ENCODE measurements at regions not wholly inside any gene's neighbourhood (a gene's known extent, or its start where the extent isn't known, plus 50 kb on each side); places are given as distances from the start of the nearest gene placed in this dataset.

GRCh38 chr18:38284972-38285371, 719.4 kb upstream of the CELF4 start:
- Mint-ChIP-seq H3K4me1 (ENCODE audit: low read depth) (no peaks in the 10 kb centered on the region), H3K27me3 (ENCODE audit: low read depth) (no peaks in the 10 kb centered on the region), H3K9me3 (ENCODE audit: insufficient read depth) (no peaks in the 10 kb centered on the region), H3K27ac (no peak overlapping the region), H3K4me3 (no peak overlapping the region), H3K36me3 (ENCODE audit: low read depth) (no peaks in the 10 kb centered on the region)
- ChIA-PET POLR2A (no interaction called here), CTCF (no interaction called here)
- ATAC-seq (no peak), DNase-seq (no peak)

GRCh38 chr18:38263066-38263465, 697.5 kb upstream of the CELF4 start:
- POLR2A ChIA-PET: no interaction called here
- H3K4me3 Mint-ChIP-seq: no peak overlapping the region

GRCh38 chr18:38262661-38263060, 697.1 kb upstream of the CELF4 start:
- Mint-ChIP-seq H3K27ac (no peak overlapping the region), H3K27me3 (ENCODE audit: low read depth) (no peaks in the 10 kb centered on the region), H3K9me3 (ENCODE audit: insufficient read depth) (no peaks in the 10 kb centered on the region), H3K4me1 (ENCODE audit: low read depth) (no peaks in the 10 kb centered on the region), H3K4me3 (no peak overlapping the region), H3K36me3 (ENCODE audit: low read depth) (no peaks in the 10 kb centered on the region)
- DNase-seq (no peak), ATAC-seq (no peak)
- POLR2A ChIA-PET: no interaction called here
- CTCF ChIA-PET: no interaction called here

More at GRCh38 chr18:38263066-38263465, 697.5 kb upstream of the CELF4 start:
- no peaks in the 10 kb centered on the region for H3K4me1 Mint-ChIP-seq (ENCODE audit: low read depth)
- H3K9me3 Mint-ChIP-seq (ENCODE audit: insufficient read depth): no peaks in the 10 kb centered on the region
- no peak for ATAC-seq
- H3K27ac Mint-ChIP-seq: no peak overlapping the region
- H3K36me3 Mint-ChIP-seq (ENCODE audit: low read depth): no peaks in the 10 kb centered on the region
- CTCF ChIA-PET: no interaction called here
- H3K27me3 Mint-ChIP-seq (ENCODE audit: low read depth): no peaks in the 10 kb centered on the region
- no peak for DNase-seq

GRCh38 chr18:38257661-38258060, 692.1 kb upstream of the CELF4 start:
- ChIA-PET POLR2A (no interaction called here), CTCF (no interaction called here)
- Mint-ChIP-seq H3K4me1 (ENCODE audit: low read depth) (no peaks in the 10 kb centered on the region), H3K36me3 (ENCODE audit: low read depth) (no peaks in the 10 kb centered on the region), H3K27ac (no peak overlapping the region), H3K9me3 (ENCODE audit: insufficient read depth) (no peaks in the 10 kb centered on the region), H3K27me3 (ENCODE audit: low read depth) (no peaks in the 10 kb centered on the region), H3K4me3 (no peak overlapping the region)
- ATAC-seq (no peak), DNase-seq (no peak)

- CTCF ChIA-PET: no interaction called here
- Mint-ChIP-seq H3K27me3 (ENCODE audit: low read depth) (no peaks in the 10 kb centered on the region), H3K4me1 (ENCODE audit: low read depth) (no peaks in the 10 kb centered on the region), H3K36me3 (ENCODE audit: low read depth) (no peaks in the 10 kb centered on the region), H3K9me3 (ENCODE audit: insufficient read depth) (no peaks in the 10 kb centered on the region), H3K4me3 (no peak overlapping the region), H3K27ac (no peak overlapping the region)
- POLR2A ChIA-PET: no interaction called here
- DNase-seq: no peak
- ATAC-seq: no peak
Observed at GRCh38 chr18:38256366-38256765, 690.8 kb upstream of the CELF4 start.

GRCh38 chr18:38250971-38251370, 685.4 kb upstream of the CELF4 start:
- ATAC-seq (no peak), DNase-seq (no peak)
- no peaks in the 10 kb centered on the region for H3K9me3 Mint-ChIP-seq (ENCODE audit: insufficient read depth)
- H3K4me1 Mint-ChIP-seq (ENCODE audit: low read depth): no peaks in the 10 kb centered on the region
- no peaks in the 10 kb centered on the region for H3K27me3 Mint-ChIP-seq (ENCODE audit: low read depth)
- H3K36me3 Mint-ChIP-seq (ENCODE audit: low read depth): no peaks in the 10 kb centered on the region
- ChIA-PET CTCF (no interaction called here), POLR2A (no interaction called here)
- no peak overlapping the region for H3K4me3 Mint-ChIP-seq
- H3K27ac Mint-ChIP-seq: no peak overlapping the region

- no peak for ATAC-seq
- Mint-ChIP-seq H3K27ac (no peak overlapping the region), H3K4me3 (no peak overlapping the region), H3K9me3 (ENCODE audit: insufficient read depth) (no peaks in the 10 kb centered on the region), H3K4me1 (ENCODE audit: low read depth) (no peaks in the 10 kb centered on the region), H3K36me3 (ENCODE audit: low read depth) (no peaks in the 10 kb centered on the region), H3K27me3 (ENCODE audit: low read depth) (no peaks in the 10 kb centered on the region)
- POLR2A ChIA-PET: no interaction called here
- CTCF ChIA-PET: no interaction called here
- DNase-seq: no peak
Observed at GRCh38 chr18:38244480-38244879, 678.9 kb upstream of the CELF4 start.

- ChIA-PET POLR2A (no interaction called here), CTCF (no interaction called here)
- no peaks in the 10 kb centered on the region for H3K4me1 Mint-ChIP-seq (ENCODE audit: low read depth)
- no peak for DNase-seq
- H3K27me3 Mint-ChIP-seq (ENCODE audit: low read depth): no peaks in the 10 kb centered on the region
- no peak overlapping the region for H3K4me3 Mint-ChIP-seq
- H3K36me3 Mint-ChIP-seq (ENCODE audit: low read depth): no peaks in the 10 kb centered on the region
- no peak for ATAC-seq
- H3K27ac Mint-ChIP-seq: no peak overlapping the region
- H3K9me3 Mint-ChIP-seq (ENCODE audit: insufficient read depth): no peaks in the 10 kb centered on the region
Observed at GRCh38 chr18:38243291-38243690, 677.7 kb upstream of the CELF4 start.

- POLR2A ChIA-PET: no interaction called here
- Mint-ChIP-seq H3K4me3 (no peak overlapping the region), H3K27ac (no peak overlapping the region), H3K4me1 (ENCODE audit: low read depth) (no peaks in the 10 kb centered on the region), H3K27me3 (ENCODE audit: low read depth) (no peaks in the 10 kb centered on the region), H3K9me3 (ENCODE audit: insufficient read depth) (no peaks in the 10 kb centered on the region), H3K36me3 (ENCODE audit: low read depth) (no peaks in the 10 kb centered on the region)
- CTCF ChIA-PET: no interaction called here
- DNase-seq: no peak
- no peak for ATAC-seq
Observed at GRCh38 chr18:38241736-38242135, 676.1 kb upstream of the CELF4 start.

GRCh38 chr18:38241216-38241615, 675.6 kb upstream of the CELF4 start:
- Mint-ChIP-seq H3K36me3 (ENCODE audit: low read depth) (no peaks in the 10 kb centered on the region), H3K27ac (no peak overlapping the region), H3K27me3 (ENCODE audit: low read depth) (no peaks in the 10 kb centered on the region), H3K4me1 (ENCODE audit: low read depth) (no peaks in the 10 kb centered on the region), H3K4me3 (no peak overlapping the region), H3K9me3 (ENCODE audit: insufficient read depth) (no peaks in the 10 kb centered on the region)
- ATAC-seq (no peak), DNase-seq (no peak)
- CTCF ChIA-PET: no interaction called here
- POLR2A ChIA-PET: no interaction called here

GRCh38 chr18:38239606-38240005, 674.0 kb upstream of the CELF4 start:
- DNase-seq (no peak), ATAC-seq (no peak)
- H3K27ac Mint-ChIP-seq: no peak overlapping the region
- no peaks in the 10 kb centered on the region for H3K36me3 Mint-ChIP-seq (ENCODE audit: low read depth)
- peaks cover 3% of the 10 kb centered on the region for H3K9me3 Mint-ChIP-seq (ENCODE audit: insufficient read depth)
- no peaks in the 10 kb centered on the region for H3K4me1 Mint-ChIP-seq (ENCODE audit: low read depth)
- H3K27me3 Mint-ChIP-seq (ENCODE audit: low read depth): no peaks in the 10 kb centered on the region
- POLR2A ChIA-PET: no interaction called here
- CTCF ChIA-PET: no interaction called here
- H3K4me3 Mint-ChIP-seq: no peak overlapping the region

- Mint-ChIP-seq H3K4me3 (no peak overlapping the region), H3K27ac (no peak overlapping the region), H3K9me3 (ENCODE audit: insufficient read depth) (peaks cover 5% of the 10 kb centered on the region), H3K36me3 (ENCODE audit: low read depth) (no peaks in the 10 kb centered on the region), H3K4me1 (ENCODE audit: low read depth) (no peaks in the 10 kb centered on the region), H3K27me3 (ENCODE audit: low read depth) (no peaks in the 10 kb centered on the region)
- CTCF ChIA-PET: no interaction called here
- DNase-seq (no peak), ATAC-seq (no peak)
- POLR2A ChIA-PET: no interaction called here
Observed at GRCh38 chr18:38237796-38238195, 672.2 kb upstream of the CELF4 start.

- no peaks in the 10 kb centered on the region for H3K4me1 Mint-ChIP-seq (ENCODE audit: low read depth)
- ChIA-PET POLR2A (no interaction called here), CTCF (no interaction called here)
- no peak for ATAC-seq
- H3K27me3 Mint-ChIP-seq (ENCODE audit: low read depth): no peaks in the 10 kb centered on the region
- no peaks in the 10 kb centered on the region for H3K36me3 Mint-ChIP-seq (ENCODE audit: low read depth)
- peaks cover 10% of the 10 kb centered on the region for H3K9me3 Mint-ChIP-seq (ENCODE audit: insufficient read depth)
- DNase-seq: no peak
- H3K4me3 Mint-ChIP-seq: no peak overlapping the region
- H3K27ac Mint-ChIP-seq: no peak overlapping the region
Observed at GRCh38 chr18:38221476-38222100, 656.0 kb upstream of the CELF4 start.
